MG63 (cell line): ENCODE measurements at regions not wholly inside any gene's neighbourhood (a gene's known extent, or its start where the extent isn't known, plus 50 kb on each side); places are given as distances from the start of the nearest gene placed in this dataset.
A peak's percentile ranks its signal among the peaks of the same experiment; 100 is the strongest.
"Not testable (repeated sequence)": the region's sequence is repeated elsewhere in the genome, so short reads cannot be mapped to it uniquely, and the experiment has no call there.

Experiments used
- DNase-seq: peaks from one replicate; pipeline ENCODE4 v3.0.0-alpha.2; 2020
- H3K27me3 ChIP-seq: fragments of 250-450 bp; sonication (Bioruptor Pico); 2 replicates; pipeline ENCODE4 v1.5.1; 2020; ENCODE audit warnings: mild to moderate bottlenecking, moderate library complexity
- H3K36me3 ChIP-seq: fragments of 250-450 bp; sonication (Bioruptor Pico); 2 replicates; pipeline ENCODE4 v1.5.1; 2020; ENCODE audit warnings: mild to moderate bottlenecking, moderate library complexity
- H3K4me3 ChIP-seq: fragments of 250-450 bp; sonication (Bioruptor Pico); 2 replicates; pipeline ENCODE4 v1.5.1; 2020; ENCODE audit warnings: mild to moderate bottlenecking, moderate library complexity
- H3K9me3 ChIP-seq: fragments of 250-450 bp; sonication (Bioruptor Pico); 2 replicates; pipeline ENCODE4 v1.5.1; 2020; ENCODE audit warnings: mild to moderate bottlenecking, moderate library complexity

DNA sequence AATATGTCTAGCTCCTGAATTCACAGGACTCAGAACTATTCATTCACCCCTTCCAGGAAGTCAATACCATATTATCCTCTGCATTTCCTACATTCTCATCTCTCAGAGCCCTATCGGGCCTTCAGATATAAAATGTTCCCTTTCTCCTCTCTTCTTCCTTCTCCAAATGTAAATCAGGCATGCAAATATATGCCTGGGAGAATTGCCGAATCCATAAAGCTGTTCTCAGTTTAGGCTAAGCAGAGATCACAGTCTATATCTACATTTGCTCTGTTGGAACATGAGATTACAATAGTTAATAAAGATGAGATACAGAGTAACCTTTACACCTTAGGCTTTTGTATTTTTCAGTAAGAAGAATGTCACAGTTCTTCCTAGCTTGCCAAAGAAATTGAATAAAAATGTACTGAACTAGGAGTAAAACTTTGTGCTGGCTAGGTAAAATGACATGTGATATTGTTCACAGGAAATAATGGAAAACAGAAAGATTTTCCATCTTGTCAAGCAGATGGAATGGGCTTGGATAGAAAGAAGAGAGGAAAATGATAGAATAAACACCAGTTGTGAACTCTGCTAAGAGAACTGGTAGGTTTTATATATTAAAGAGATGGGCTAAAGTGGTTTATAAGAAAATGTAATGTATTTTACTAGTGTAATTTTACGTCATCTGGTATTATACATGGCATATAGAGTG is 161.5 kb downstream of the NRIP1 start:
- Histone ChIP-seq H3K36me3 (no peaks in the 10 kb centered on the region), H3K9me3 (no peaks in the 10 kb centered on the region; the same call in 1 of the 2 replicates), H3K27me3 (no peaks in the 10 kb centered on the region), H3K4me3 (no peak overlapping the region)
- no peak for DNase-seq

DNA sequence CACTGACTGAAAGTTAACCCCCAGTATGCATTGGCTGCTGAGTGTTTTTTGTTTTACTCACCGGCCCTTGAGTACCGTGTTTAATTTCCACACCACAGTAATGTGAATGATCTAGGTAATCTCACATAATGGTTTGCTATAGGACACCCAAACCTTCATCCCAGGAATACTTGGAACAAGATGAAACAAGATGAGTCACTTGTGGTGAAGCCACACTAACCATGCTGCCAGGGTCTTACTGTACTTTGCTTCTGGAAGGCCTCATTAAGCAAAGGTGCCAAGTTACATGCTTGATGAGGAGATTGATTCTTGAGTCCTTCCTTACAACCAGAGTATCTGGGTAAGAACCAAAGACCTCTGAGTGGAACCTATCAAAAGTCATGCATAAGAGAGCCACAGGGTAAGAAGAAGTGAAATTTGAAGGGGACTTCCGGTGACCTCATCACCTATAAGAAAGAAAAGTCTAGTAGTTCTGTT is 163.3 kb downstream of the NRIP1 start:
- H3K27me3 ChIP-seq = no peaks in the 10 kb centered on the region
- H3K4me3 ChIP-seq = no peak overlapping the region
- H3K9me3 ChIP-seq = no peaks in the 10 kb centered on the region
- DNase-seq = peak; percentile 39
- H3K36me3 ChIP-seq = no peaks in the 10 kb centered on the region

DNA sequence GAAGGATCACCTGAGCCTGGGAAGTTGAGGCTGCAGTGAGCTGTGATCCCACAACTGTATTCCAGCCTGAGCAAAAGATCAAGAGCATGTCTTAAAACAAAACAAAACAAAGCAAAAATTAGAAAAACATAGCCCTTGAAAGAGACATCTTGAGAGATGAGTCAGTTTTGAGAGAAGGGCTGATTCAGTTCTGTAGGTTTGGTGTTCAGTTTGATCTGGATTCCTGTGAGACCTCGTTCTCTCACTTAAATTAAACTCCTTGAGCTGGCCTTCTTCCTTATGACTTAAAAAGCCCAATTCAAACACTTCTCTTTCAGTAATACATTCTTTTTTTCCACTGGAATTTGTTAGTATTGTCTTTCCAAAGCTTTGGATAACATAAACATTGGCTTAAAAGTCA is 164.2 kb downstream of the NRIP1 start:
- Histone ChIP-seq H3K36me3 (no peaks in the 10 kb centered on the region), H3K4me3 (no peak overlapping the region), H3K27me3 (no peaks in the 10 kb centered on the region), H3K9me3 (no peaks in the 10 kb centered on the region)
- no peak for DNase-seq

DNA sequence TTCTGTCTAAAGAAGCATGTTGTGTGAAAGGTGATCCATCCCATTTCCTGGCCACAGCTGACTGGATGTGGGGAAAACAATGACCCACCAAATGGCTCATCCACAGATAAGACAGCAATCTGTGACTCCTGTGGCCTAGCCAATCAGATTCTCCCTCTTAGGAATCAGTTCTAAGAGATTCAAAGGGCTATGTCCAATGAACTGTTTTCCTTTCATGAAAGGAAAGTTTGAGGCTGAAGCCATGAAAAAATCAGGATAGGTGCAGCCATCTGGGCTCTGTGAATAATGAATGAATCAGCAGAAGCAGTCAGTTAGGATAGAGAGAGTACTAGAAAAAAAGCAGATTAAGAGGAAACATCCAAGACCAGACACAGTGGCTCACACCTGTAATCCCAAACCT is 164.7 kb downstream of the NRIP1 start:
- no peaks in the 10 kb centered on the region for H3K27me3 ChIP-seq
- no peak overlapping the region for H3K4me3 ChIP-seq
- H3K36me3 ChIP-seq = no peaks in the 10 kb centered on the region
- no peaks in the 10 kb centered on the region for H3K9me3 ChIP-seq
- DNase-seq = no peak

DNA sequence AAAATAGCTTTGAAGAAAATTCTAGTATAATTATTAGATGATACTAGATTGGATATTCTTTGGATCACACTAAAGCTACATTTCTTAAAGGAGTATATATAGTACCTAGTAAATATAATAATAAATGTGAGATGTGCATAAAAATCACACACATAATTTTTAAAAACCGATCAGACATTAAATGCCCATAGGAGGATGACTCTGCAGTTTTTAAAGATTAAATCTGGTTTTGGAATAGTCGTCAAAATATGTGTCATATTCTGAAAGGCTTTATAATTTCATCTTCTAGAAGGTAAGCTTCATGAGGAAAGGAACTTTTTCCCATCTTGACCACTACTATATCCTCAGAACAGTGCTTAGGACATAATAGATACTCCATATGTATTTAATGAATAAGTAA is 169.0 kb downstream of the NRIP1 start:
- H3K27me3 ChIP-seq = no peaks in the 10 kb centered on the region

DNA sequence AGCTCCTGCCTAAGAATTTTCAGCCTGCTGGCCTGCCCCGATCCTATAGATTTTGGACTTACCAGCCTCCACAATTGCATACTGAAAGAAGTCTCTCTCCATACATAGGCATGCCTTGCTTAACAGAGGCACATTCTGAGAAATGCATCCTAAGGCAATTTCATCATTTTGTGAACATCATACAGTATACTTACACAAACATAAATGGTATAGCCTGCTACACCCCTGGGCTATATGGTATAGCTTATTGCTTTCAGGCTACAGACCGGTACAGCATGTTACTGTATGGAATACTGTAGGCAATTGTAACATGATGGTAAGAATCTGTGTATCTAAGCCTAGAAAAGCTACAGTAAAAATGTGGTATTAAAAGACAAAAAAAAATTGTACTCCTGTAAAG is 174.7 kb downstream of the NRIP1 start:
- Histone ChIP-seq H3K36me3 (no peaks in the 10 kb centered on the region), H3K27me3 (no peaks in the 10 kb centered on the region), H3K9me3 (no peaks in the 10 kb centered on the region), H3K4me3 (no peak overlapping the region)
- no peak for DNase-seq

More for the DNA sequence above, 169.0 kb downstream of the NRIP1 start:
- DNase-seq = no peak
- Histone ChIP-seq H3K4me3 (no peak overlapping the region), H3K9me3 (no peaks in the 10 kb centered on the region), H3K36me3 (no peaks in the 10 kb centered on the region)

DNA sequence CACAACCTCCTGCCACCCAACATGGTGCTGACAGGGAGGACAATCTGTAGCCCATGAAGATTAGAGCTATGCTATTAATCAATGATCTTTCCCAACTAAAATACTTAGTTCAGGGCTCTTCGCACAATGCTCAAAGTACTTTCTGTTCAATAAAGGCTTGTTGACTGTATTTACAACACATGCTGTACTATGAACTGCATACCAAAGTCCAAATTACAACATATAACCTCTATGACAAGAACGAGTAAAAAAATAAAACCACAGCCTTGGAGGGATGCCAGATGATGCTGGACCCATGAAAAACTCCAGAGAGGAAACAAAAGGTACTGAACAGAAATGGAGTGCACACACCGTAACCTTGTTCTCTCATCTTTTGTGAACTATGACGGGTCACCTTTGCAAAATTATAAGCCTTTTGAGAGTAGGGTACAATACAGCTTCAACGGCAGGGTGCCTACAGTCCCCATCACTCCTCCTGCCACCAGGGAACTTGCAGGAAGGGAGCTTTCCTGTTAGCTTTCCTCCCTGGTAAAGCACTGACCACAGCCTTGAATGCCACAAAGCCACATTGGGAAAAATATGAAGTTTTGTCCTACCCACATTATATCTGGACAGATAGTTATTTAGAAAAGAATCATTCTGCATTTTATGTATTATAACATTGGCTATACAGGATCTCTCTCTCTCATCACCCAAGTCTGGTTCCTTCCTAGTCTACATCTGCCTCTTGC is 175.6 kb downstream of the NRIP1 start:
- H3K36me3 ChIP-seq = no peaks in the 10 kb centered on the region
- no peaks in the 10 kb centered on the region for H3K9me3 ChIP-seq
- no peaks in the 10 kb centered on the region for H3K27me3 ChIP-seq
- H3K4me3 ChIP-seq = no peak overlapping the region
- no peak for DNase-seq

DNA sequence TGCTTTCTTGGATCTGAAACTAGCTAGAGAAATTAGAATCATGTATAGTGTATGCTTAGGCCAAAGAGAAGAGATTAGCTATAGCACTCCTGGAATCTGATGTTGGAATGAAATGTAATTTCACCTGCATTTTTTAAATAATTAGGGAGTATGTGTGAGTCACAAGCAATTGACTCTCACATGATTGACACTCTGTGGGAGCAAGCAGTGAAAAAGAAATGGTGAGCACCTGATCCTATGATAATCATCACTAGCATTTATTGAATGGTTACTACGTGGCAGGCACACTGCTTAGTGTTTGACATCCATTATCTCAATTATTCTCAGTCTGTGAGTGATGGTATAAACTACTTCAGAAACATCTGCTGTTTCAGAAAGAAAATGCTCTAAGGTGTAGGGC is 176.6 kb downstream of the NRIP1 start:
- DNase-seq = no peak
- Histone ChIP-seq H3K36me3 (no peaks in the 10 kb centered on the region), H3K27me3 (no peaks in the 10 kb centered on the region), H3K4me3 (no peak overlapping the region), H3K9me3 (no peaks in the 10 kb centered on the region)

DNA sequence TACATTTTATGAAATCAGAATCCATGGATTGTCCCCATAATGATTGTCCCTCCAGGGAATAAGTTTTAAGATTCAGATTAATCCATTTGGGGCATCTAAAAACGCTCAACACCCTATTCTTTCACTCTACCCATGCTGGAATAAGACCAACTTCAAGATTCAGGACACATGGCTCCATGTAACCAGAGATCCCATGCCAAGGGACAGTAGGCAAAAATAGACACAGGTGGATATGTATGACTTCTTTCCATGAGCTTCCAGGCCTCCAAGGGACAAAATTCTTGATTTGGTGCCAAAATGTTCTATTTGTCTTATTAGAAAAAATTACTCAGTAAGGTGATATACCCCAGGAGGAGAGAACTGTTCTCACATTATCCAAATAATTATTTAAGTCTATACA is 178.8 kb downstream of the NRIP1 start:
- no peak overlapping the region for H3K4me3 ChIP-seq
- H3K36me3 ChIP-seq = no peaks in the 10 kb centered on the region
- H3K27me3 ChIP-seq = no peaks in the 10 kb centered on the region
- DNase-seq = no peak
- H3K9me3 ChIP-seq = no peaks in the 10 kb centered on the region

DNA sequence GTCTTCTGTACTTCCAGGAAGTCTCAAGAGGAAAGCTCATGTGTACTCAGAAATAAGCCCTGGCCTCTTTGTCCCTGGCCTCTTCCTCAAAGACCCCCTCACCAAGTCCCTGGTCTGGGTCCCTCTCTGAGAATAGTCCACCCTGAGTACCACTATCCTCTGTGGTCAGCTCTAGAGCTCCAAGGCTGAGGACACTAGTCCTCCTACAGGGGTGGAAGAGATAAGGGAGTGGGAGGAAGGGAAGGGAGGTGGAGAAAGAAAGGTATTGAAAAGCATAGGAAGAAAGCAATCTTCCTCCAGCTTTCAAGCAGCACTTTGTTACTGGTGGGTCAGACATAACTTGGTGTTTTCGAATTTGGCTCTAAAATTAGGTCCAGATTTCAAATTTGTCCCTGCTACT is 181.4 kb downstream of the NRIP1 start:
- H3K27me3 ChIP-seq = no peaks in the 10 kb centered on the region
- no peaks in the 10 kb centered on the region for H3K36me3 ChIP-seq
- H3K4me3 ChIP-seq = no peak overlapping the region
- DNase-seq = no peak
- H3K9me3 ChIP-seq = no peaks in the 10 kb centered on the region

DNA sequence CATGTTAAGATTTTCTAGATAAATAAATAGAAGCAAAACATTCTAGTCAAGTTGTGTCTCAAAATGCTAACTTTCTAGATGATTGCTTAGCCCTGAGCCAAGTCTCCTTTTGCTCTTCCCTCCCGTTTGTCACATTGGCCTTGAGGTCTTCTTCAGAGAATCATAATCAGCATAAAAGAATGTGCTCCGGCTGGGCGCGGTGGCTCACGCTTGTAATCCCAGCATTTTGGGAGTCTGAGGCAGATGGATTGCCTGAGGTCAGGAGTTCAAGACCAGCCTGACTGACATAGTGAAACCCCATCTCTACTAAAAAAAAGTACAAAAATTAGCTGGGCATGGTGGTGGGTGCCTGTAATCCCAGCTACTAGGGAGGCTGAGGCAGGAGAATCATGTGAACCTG is 182.3 kb downstream of the NRIP1 start:
- H3K36me3 ChIP-seq, H3K9me3 ChIP-seq, DNase-seq, H3K4me3 ChIP-seq, H3K27me3 ChIP-seq: not testable (repeated sequence)

DNA sequence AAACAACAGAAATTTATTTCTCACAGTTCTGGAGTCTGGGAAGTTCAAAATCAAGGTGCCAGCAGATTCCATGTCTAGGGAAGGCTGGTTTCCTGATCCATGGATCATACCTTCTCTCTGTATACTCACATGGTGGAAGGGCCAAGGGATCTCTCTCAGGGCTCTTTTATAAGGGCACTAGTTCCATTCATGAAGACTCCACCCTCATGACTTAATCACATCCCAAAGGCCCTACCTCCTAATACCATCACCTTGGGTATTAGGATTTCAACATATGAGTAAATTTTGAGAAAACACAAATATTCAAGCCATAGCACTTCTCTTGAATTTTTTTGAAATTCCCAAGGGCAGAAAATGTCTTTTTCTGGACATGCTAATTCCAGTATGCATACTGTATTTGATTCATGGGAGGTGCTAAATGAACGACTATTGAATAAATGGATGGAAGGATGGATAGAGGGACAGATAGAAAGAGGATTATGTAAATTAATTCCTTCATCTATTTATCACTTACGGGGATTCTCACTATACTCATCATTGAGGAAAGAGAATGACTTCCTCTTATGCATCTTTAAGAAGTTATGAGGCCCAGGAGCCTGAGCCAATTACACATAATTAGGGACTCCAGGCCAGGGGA is 182.8 kb downstream of the NRIP1 start:
- Histone ChIP-seq H3K27me3 (no peaks in the 10 kb centered on the region), H3K4me3 (no peak overlapping the region), H3K36me3 (no peaks in the 10 kb centered on the region)

DNA sequence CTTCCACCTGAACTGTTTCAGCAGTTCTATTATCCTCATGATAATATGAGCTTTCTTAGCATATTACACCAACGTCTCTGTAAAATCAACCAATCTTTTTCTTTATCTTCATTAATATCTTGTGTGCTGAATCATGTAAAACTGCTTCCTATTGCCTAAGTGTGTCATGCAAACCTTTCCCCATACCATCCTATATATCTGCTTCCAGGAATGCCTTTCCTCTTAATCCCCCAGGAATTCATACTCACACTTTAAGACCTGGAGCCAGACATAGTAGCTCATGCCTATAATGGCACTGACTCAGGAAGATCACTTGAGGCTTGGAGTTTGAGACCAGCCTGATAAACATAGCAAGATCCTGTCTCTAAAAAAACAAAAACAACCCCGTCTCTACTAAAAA is 183.9 kb downstream of the NRIP1 start:
- DNase-seq = no peak
- no peaks in the 10 kb centered on the region for H3K36me3 ChIP-seq
- H3K4me3 ChIP-seq = no peak overlapping the region

More for the DNA sequence above, 182.8 kb downstream of the NRIP1 start:
- no peak for DNase-seq
- H3K9me3 ChIP-seq = no peaks in the 10 kb centered on the region

DNA sequence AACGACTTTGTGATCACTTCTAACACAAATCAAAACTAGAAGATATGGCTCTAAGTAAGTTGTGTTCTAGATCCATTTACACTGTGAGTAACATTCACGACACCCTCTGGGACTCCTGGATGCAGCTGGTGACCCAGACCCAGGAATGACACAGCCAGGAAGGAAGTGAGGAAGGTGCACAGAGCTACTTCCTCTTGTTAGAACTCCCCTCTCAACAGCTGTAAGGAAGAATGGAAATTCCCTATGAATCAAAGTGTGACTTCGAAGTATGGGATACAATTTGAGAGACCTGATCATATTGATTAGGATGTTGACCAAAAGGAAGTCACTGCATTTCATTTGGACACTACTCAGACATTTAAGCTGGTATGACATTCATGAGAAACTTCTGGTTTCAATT is 185.3 kb downstream of the NRIP1 start:
- Histone ChIP-seq H3K4me3 (no peak overlapping the region), H3K27me3 (no peaks in the 10 kb centered on the region), H3K9me3 (no peaks in the 10 kb centered on the region), H3K36me3 (no peaks in the 10 kb centered on the region)
- DNase-seq = no peak

More for the DNA sequence above, 183.9 kb downstream of the NRIP1 start:
- Histone ChIP-seq H3K9me3 (no peaks in the 10 kb centered on the region), H3K27me3 (no peaks in the 10 kb centered on the region)

DNA sequence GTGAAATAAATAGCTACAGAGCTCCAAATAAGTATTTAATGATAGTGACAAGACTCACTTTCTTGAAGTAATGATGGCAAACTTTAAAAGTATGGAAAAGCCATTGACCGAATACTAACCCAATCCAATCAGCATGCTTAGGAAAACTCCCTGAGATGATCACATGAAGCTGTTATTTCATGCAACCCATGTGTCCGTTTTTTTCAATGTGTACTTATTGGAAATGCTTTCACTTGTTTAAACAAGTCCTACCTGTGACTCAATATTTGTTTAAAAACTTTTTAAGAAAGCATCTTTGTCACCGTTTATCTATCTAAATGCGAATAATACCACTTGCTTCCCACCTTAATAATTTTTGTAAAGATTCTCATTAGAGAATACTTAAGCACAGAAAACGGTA is 185.8 kb downstream of the NRIP1 start:
- no peak overlapping the region for H3K4me3 ChIP-seq
- no peak for DNase-seq
- no peaks in the 10 kb centered on the region for H3K9me3 ChIP-seq
- H3K27me3 ChIP-seq = no peaks in the 10 kb centered on the region
- no peaks in the 10 kb centered on the region for H3K36me3 ChIP-seq

DNA sequence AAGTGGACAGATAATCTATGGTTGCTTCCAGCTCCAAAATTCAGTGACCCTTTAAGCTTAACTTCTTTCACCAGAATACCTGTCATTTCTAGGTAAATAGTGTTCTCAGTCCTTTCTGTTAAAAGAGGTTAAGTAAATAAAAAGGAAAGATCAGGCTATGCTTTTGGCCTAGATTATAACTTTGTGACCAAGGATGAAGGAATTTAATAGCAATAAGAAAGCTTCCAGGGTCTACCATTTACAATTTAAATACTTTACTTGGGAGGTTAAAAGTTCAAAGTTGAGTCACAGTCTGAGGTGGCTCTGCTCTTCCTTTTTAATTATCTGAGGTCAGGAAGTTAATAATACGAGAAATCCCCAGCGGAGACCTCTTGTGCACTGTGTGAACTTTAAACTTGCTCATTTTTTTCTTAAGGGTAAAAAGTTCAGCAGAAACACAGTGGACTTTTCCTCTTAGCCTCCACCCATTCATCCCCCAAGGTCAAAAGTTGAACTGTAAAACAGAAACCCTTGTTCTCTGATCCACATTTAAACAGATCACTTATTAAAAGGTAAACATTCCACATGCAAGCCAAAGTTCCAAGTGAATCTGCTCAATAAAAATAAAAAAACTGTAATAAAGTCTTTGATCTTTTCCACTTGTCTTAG is 187.1 kb downstream of the NRIP1 start:
- H3K36me3 ChIP-seq = no peaks in the 10 kb centered on the region
- DNase-seq = no peak
- no peaks in the 10 kb centered on the region for H3K9me3 ChIP-seq
- no peak overlapping the region for H3K4me3 ChIP-seq
- no peaks in the 10 kb centered on the region for H3K27me3 ChIP-seq

DNA sequence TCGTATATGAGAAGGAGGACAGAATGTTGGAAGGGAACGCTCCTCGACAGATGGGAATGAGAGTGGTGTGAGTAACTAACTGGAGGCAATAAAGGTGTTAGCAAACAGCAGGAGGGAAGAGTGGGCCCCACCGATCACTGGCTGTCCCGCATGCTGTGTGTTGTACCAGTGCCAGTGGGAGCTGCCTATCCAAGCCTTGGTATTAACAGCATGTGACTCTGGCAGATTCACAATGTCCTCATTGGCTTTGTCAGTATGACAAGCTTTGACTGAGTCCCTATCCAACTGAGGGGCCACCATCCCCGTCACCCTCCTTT is 188.3 kb downstream of the NRIP1 start:
- Histone ChIP-seq H3K27me3 (no peaks in the 10 kb centered on the region), H3K9me3 (no peaks in the 10 kb centered on the region), H3K4me3 (no peak overlapping the region), H3K36me3 (no peaks in the 10 kb centered on the region)
- DNase-seq = no peak
